Calu3 (cell line): ENCODE measurements at regions not wholly inside any gene's neighbourhood (a gene's known extent, or its start where the extent isn't known, plus 50 kb on each side); places are given as distances from the start of the nearest gene placed in this dataset.

ENCODE experiments used
- BruUV-seq: library from RNA; stranded (reverse); fragments of 400-500 nt; replicated peaks from 2 replicates; lab custom pipeline; 2021; lab: Mats Ljungman, UMichigan
- CTCF ChIA-PET: fragments of 300-600 bp; sonication (Branson Sonifier 250); formaldehyde crosslinking; loops from one replicate; lab custom pipeline; 2022; ENCODE audit warnings: antibody characterized with exemption; lab: Charles Lee
- DNase-seq: peaks from one replicate; pipeline ENCODE4 v3.0.0; 2022
- H3K27ac Mint-ChIP-seq: one replicate; pipeline ENCODE4 v1.8.0; 2022; ENCODE audit warnings: mixed read lengths; ENCODE audit not compliant: unreplicated experiment
- H3K27me3 Mint-ChIP-seq: one replicate; pipeline ENCODE4 v1.8.0; 2022; ENCODE audit warnings: mixed read lengths; ENCODE audit not compliant: unreplicated experiment
- H3K36me3 Mint-ChIP-seq: one replicate; pipeline ENCODE4 v1.8.0; 2022; ENCODE audit warnings: mild to moderate bottlenecking, moderate library complexity, mixed read lengths; ENCODE audit not compliant: insufficient read depth, unreplicated experiment
- H3K4me1 Mint-ChIP-seq: one replicate; pipeline ENCODE4 v1.8.0; 2022; ENCODE audit warnings: mild to moderate bottlenecking, low read depth, mixed read lengths; ENCODE audit not compliant: unreplicated experiment
- H3K4me3 Mint-ChIP-seq: one replicate; pipeline ENCODE4 v1.8.0; 2022; ENCODE audit warnings: mild to moderate bottlenecking, low read depth, moderate library complexity, mixed read lengths; ENCODE audit not compliant: unreplicated experiment
- H3K9me3 Mint-ChIP-seq: one replicate; pipeline ENCODE4 v1.8.0; 2022; ENCODE audit warnings: low read depth, mixed read lengths; ENCODE audit not compliant: unreplicated experiment
- intact Hi-C: fragments of 100-400 bp; cut with micrococcal nuclease; formaldehyde crosslinking; loops from one replicate; pipeline ENCODE4 v1.10.0; 2022; ENCODE audit not compliant: unreplicated experiment
- TF ChIP-seq, protein P1 (sequence below): fragments of 200-600 bp; IDR thresholded peaks from one replicate; pipeline ENCODE4 v1.8.0; 2022; ENCODE audit warnings: antibody characterized with exemption; ENCODE audit not compliant: unreplicated experiment

DNA sequence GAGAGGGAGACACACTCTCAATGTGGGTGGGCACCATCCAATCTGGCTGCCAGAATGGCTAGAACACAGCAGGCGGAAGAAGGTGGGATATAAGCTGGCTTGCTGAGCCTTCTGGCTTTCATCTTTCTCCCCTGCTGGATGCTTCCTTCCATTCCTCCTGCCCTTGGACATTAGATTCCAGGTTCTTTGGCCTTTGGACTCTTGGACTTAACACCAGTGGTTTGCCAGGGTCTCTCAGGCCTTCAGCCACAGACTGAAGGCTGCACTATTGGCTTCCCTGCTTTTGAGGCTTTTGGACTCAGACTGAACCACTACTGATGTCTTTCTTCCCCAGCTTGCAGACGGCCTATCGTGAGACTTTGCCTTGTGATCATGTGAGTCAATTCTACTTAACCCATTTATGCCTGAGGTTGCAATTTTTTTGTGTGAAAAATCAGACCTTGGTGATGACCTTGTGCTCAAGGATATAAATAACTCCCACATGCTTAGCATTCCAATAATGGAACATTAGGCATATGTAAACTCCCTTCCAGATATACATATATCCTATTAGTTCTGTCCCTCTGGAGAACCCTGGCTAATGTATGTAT is 56.7 kb upstream of the CD55 start:
- TF ChIP-seq, protein P1, sequence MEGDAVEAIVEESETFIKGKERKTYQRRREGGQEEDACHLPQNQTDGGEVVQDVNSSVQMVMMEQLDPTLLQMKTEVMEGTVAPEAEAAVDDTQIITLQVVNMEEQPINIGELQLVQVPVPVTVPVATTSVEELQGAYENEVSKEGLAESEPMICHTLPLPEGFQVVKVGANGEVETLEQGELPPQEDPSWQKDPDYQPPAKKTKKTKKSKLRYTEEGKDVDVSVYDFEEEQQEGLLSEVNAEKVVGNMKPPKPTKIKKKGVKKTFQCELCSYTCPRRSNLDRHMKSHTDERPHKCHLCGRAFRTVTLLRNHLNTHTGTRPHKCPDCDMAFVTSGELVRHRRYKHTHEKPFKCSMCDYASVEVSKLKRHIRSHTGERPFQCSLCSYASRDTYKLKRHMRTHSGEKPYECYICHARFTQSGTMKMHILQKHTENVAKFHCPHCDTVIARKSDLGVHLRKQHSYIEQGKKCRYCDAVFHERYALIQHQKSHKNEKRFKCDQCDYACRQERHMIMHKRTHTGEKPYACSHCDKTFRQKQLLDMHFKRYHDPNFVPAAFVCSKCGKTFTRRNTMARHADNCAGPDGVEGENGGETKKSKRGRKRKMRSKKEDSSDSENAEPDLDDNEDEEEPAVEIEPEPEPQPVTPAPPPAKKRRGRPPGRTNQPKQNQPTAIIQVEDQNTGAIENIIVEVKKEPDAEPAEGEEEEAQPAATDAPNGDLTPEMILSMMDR = no peak
- intact Hi-C loops = loop anchor here (5.0 kb wide), 1 partner anchor 82 kb away; no protein-coding TSS in a partner anchor
- BruUV-seq = no TSS peak
- CTCF ChIA-PET = no interaction called here
- Mint-ChIP-seq H3K36me3 (no peaks in the 10 kb centered on the region), H3K4me3 (no peak overlapping the region), H3K9me3 (peaks cover 3% of the 10 kb centered on the region), H3K4me1 (no peaks in the 10 kb centered on the region), H3K27me3 (no peaks in the 10 kb centered on the region), H3K27ac (no peak overlapping the region)
- DNase-seq = no peak

- no peak overlapping the region for H3K27ac Mint-ChIP-seq
- BruUV-seq = no TSS peak
- no peak overlapping the region for H3K4me3 Mint-ChIP-seq
- peaks cover 2% of the 10 kb centered on the region for H3K9me3 Mint-ChIP-seq
- no peaks in the 10 kb centered on the region for H3K4me1 Mint-ChIP-seq
- no peak for DNase-seq
- no peaks in the 10 kb centered on the region for H3K36me3 Mint-ChIP-seq
- intact Hi-C loops = no loop called here
- CTCF ChIA-PET = no interaction called here
- TF ChIP-seq, protein P1 = no peak
- no peaks in the 10 kb centered on the region for H3K27me3 Mint-ChIP-seq
These were observed 53.1 kb upstream of the CD55 start for GRCh38 chr1:207268337-207268736.

GRCh38 chr1:207268753-207269511 is 52.5 kb upstream of the CD55 start:
- no peaks in the 10 kb centered on the region for H3K4me1 Mint-ChIP-seq
- H3K36me3 Mint-ChIP-seq = no peaks in the 10 kb centered on the region
- H3K27ac Mint-ChIP-seq = no peak overlapping the region
- intact Hi-C loops = no loop called here
- DNase-seq = no peak
- TF ChIP-seq, protein P1 = no peak
- BruUV-seq = no TSS peak
- CTCF ChIA-PET = no interaction called here
- H3K9me3 Mint-ChIP-seq = peaks cover 3% of the 10 kb centered on the region
- no peaks in the 10 kb centered on the region for H3K27me3 Mint-ChIP-seq
- no peak overlapping the region for H3K4me3 Mint-ChIP-seq
